ENCODE measurements at regions not wholly inside any gene's neighbourhood (a gene's known extent, or its start where the extent isn't known, plus 50 kb on each side); places are given as distances from the start of the nearest gene placed in this dataset.

- TF ChIP-seq EZH2 (IDR thresholded peaks at IDR 0.05) (no peak), EZH2phosphoT487 (IDR thresholded peaks at IDR 0.05) (no peak)
- TF ChIP-seq, protein P1, sequence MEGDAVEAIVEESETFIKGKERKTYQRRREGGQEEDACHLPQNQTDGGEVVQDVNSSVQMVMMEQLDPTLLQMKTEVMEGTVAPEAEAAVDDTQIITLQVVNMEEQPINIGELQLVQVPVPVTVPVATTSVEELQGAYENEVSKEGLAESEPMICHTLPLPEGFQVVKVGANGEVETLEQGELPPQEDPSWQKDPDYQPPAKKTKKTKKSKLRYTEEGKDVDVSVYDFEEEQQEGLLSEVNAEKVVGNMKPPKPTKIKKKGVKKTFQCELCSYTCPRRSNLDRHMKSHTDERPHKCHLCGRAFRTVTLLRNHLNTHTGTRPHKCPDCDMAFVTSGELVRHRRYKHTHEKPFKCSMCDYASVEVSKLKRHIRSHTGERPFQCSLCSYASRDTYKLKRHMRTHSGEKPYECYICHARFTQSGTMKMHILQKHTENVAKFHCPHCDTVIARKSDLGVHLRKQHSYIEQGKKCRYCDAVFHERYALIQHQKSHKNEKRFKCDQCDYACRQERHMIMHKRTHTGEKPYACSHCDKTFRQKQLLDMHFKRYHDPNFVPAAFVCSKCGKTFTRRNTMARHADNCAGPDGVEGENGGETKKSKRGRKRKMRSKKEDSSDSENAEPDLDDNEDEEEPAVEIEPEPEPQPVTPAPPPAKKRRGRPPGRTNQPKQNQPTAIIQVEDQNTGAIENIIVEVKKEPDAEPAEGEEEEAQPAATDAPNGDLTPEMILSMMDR (IDR thresholded peaks at IDR 0.05): no peak
Measured at GRCh38 chr13:83992566-83993358, 110.5 kb upstream of the SLITRK1 start.
